ENCODE measurements at regions not wholly inside any gene's neighbourhood (a gene's known extent, or its start where the extent isn't known, plus 50 kb on each side); places are given as distances from the start of the nearest gene placed in this dataset.

DNA sequence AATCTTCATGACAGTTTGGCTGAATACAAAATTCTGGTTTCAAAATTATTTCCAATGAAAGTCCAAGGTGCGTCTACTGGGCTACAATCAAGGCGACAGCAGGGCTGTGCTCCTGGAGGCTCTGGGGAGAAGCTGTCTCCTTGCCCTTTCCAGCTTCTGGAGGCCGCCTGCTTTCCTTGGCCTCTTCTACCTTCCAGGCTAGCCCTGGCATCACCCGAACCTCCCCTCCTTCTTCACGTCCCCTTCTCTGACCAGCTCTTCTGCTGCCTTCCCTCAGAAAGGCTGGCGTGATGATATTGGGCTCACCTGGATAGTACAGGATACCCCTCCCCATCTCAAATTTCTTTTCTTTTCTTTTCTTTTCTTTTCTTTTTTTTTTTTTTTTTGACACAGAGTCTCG, 115.5 kb downstream of the KCNF1 start:
- TF ChIP-seq CTCF (IDR thresholded peaks at IDR 0.05; ENCODE audit: low read depth, low read length, poor library complexity, severe bottlenecking), result no peak
- TF ChIP-seq EZH2phosphoT487 (IDR thresholded peaks at IDR 0.05; ENCODE audit: borderline replicate concordance, low read length), result no peak
- no peak overlapping the region for H3K27ac ChIP-seq (ENCODE audit: low read depth, low read length)
- no peaks in the 10 kb centered on the region for H3K36me3 ChIP-seq (ENCODE audit: control insufficient read depth, low read length)
- H3K4me3 ChIP-seq (ENCODE audit: low read length), result no peak overlapping the region
- H4K20me1 ChIP-seq (ENCODE audit: control insufficient read depth, insufficient read depth, low read depth, low read length), result no peaks in the 10 kb centered on the region
- H3K4me1 ChIP-seq (ENCODE audit: control insufficient read depth, low read length), result no peaks in the 10 kb centered on the region
- H3F3A ChIP-seq (ENCODE audit: control insufficient read depth, insufficient read depth), result no peaks in the 10 kb centered on the region
- no peaks in the 10 kb centered on the region; the same call in 1 of the 2 replicates for H3K27me3 ChIP-seq (ENCODE audit: control insufficient read depth, low read length)
- H3K4me2 ChIP-seq (ENCODE audit: low read length), result no peak overlapping the region
- no peaks in the 10 kb centered on the region for H3K9me3 ChIP-seq (ENCODE audit: control insufficient read depth, insufficient read depth, low read length)
- H3K9me2 ChIP-seq (replicated peaks; ENCODE audit: control insufficient read depth, low read length), result no peaks in the 10 kb centered on the region
- no peaks in the 10 kb centered on the region for H3K79me2 ChIP-seq (ENCODE audit: control insufficient read depth, low read length)

DNA sequence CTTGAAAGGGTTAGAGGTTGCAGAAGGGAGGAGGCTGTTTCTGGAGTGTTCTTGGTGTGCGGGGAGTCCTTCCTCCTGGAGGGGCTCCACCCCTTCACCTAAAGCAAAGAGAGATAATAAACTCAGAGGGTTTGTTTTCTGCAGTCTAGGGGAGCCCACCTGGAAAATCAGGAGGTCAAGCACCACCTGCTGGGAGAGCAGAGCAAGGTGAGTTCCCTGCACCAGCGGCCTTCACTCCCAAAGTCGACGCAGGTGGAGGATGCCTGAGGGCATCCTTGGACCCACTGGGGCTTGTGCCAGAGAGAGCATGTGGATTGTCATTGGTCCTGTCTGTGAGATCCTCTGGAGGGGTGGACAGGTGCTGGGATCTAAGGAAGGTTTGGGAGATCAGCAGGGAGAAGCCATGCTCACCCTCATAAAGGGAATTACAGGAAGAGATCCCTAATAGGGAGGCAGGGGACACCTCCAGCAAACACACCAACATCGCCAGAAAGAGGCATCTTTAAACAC, 116.7 kb downstream of the KCNF1 start:
- H3K79me2 ChIP-seq (ENCODE audit: control insufficient read depth, low read length), result no peaks in the 10 kb centered on the region
- H3K27me3 ChIP-seq (ENCODE audit: control insufficient read depth, low read length), result peaks cover 3% of the 10 kb centered on the region
- H3K4me3 ChIP-seq (ENCODE audit: low read length), result no peak overlapping the region
- no peak for TF ChIP-seq EZH2phosphoT487 (IDR thresholded peaks at IDR 0.05; ENCODE audit: borderline replicate concordance, low read length)
- TF ChIP-seq CTCF (IDR thresholded peaks at IDR 0.05; ENCODE audit: low read depth, low read length, poor library complexity, severe bottlenecking), result no peak
- no peaks in the 10 kb centered on the region for H4K20me1 ChIP-seq (ENCODE audit: control insufficient read depth, insufficient read depth, low read depth, low read length)
- no peak overlapping the region for H3K27ac ChIP-seq (ENCODE audit: low read depth, low read length)
- no peaks in the 10 kb centered on the region for H3K4me1 ChIP-seq (ENCODE audit: control insufficient read depth, low read length)
- H3K4me2 ChIP-seq (ENCODE audit: low read length), result no peak overlapping the region
- no peaks in the 10 kb centered on the region for H3K36me3 ChIP-seq (ENCODE audit: control insufficient read depth, low read length)
- H3K9me3 ChIP-seq (ENCODE audit: control insufficient read depth, insufficient read depth, low read length), result no peaks in the 10 kb centered on the region
- H3F3A ChIP-seq (ENCODE audit: control insufficient read depth, insufficient read depth), result no peaks in the 10 kb centered on the region
- H3K9me2 ChIP-seq (replicated peaks; ENCODE audit: control insufficient read depth, low read length), result no peaks in the 10 kb centered on the region

GRCh38 chr2:11029136-11029535, 117.4 kb downstream of the KCNF1 start:
- Histone ChIP-seq H3K27ac (ENCODE audit: low read depth, low read length) (no peak overlapping the region), H3K36me3 (ENCODE audit: control insufficient read depth, low read length) (no peaks in the 10 kb centered on the region), H3K27me3 (ENCODE audit: control insufficient read depth, low read length) (peaks cover 3% of the 10 kb centered on the region), H4K20me1 (ENCODE audit: control insufficient read depth, insufficient read depth, low read depth, low read length) (no peaks in the 10 kb centered on the region), H3K4me3 (ENCODE audit: low read length) (no peak overlapping the region), H3K4me2 (ENCODE audit: low read length) (no peak overlapping the region), H3K9me3 (ENCODE audit: control insufficient read depth, insufficient read depth, low read length) (no peaks in the 10 kb centered on the region), H3K4me1 (ENCODE audit: control insufficient read depth, low read length) (no peaks in the 10 kb centered on the region), H3K79me2 (ENCODE audit: control insufficient read depth, low read length) (no peaks in the 10 kb centered on the region), H3K9me2 (replicated peaks; ENCODE audit: control insufficient read depth, low read length) (no peaks in the 10 kb centered on the region), H3F3A (ENCODE audit: control insufficient read depth, insufficient read depth) (no peaks in the 10 kb centered on the region)
- TF ChIP-seq CTCF (IDR thresholded peaks at IDR 0.05; ENCODE audit: low read depth, low read length, poor library complexity, severe bottlenecking), result no peak

DNA sequence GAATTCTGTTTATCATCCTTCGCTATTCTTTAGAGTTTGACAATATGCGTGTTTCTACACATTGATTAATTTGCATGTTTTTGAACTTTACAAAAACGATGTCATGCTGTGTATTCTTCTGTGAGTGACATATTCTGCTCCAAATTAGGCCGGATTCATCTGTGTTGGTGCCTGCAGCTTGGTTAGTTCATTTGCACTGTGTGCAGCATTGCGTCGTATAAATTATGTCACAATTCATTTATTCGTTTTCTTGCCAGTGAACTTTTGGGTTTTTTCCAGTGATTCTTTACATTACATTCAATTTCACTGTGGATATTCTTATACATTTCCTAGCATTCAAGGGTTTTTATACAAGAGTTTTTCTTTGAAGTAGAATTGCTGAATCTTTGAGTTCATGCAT, 118.3 kb downstream of the KCNF1 start:
- TF ChIP-seq CTCF (IDR thresholded peaks at IDR 0.05; ENCODE audit: low read depth, low read length, poor library complexity, severe bottlenecking) (no peak), EZH2phosphoT487 (IDR thresholded peaks at IDR 0.05; ENCODE audit: borderline replicate concordance, low read length) (no peak)
- H3K4me2 ChIP-seq (ENCODE audit: low read length), result no peak overlapping the region
- H3K27ac ChIP-seq (ENCODE audit: low read depth, low read length), result no peak overlapping the region
- no peaks in the 10 kb centered on the region for H3K79me2 ChIP-seq (ENCODE audit: control insufficient read depth, low read length)
- H3K9me3 ChIP-seq (ENCODE audit: control insufficient read depth, insufficient read depth, low read length), result no peaks in the 10 kb centered on the region
- no peaks in the 10 kb centered on the region for H3K9me2 ChIP-seq (replicated peaks; ENCODE audit: control insufficient read depth, low read length)
- no peaks in the 10 kb centered on the region for H3F3A ChIP-seq (ENCODE audit: control insufficient read depth, insufficient read depth)
- no peaks in the 10 kb centered on the region for H3K4me1 ChIP-seq (ENCODE audit: control insufficient read depth, low read length)
- peaks cover 3% of the 10 kb centered on the region for H3K27me3 ChIP-seq (ENCODE audit: control insufficient read depth, low read length)
- H4K20me1 ChIP-seq (ENCODE audit: control insufficient read depth, insufficient read depth, low read depth, low read length), result no peaks in the 10 kb centered on the region
- H3K36me3 ChIP-seq (ENCODE audit: control insufficient read depth, low read length), result no peaks in the 10 kb centered on the region
- H3K4me3 ChIP-seq (ENCODE audit: low read length), result no peak overlapping the region
